HEK293 (cell line): ENCODE measurements at regions not wholly inside any gene's neighbourhood (a gene's known extent, or its start where the extent isn't known, plus 50 kb on each side); places are given as distances from the start of the nearest gene placed in this dataset.

ENCODE experiments used
- CTCF ChIA-PET: fragments of 350-600 bp; formaldehyde crosslinking; extraction: SDS; loops from one replicate; lab custom pipeline; 2021; ENCODE audit warnings: antibody characterized with exemption; lab: Yijun Ruan, JAX
- POLR2A ChIA-PET: fragments of 300-600 bp; formaldehyde crosslinking; extraction: SDS; loops from one replicate; lab custom pipeline; 2020; ENCODE audit warnings: antibody characterized with exemption, inconsistent platforms; lab: Yijun Ruan, JAX
- H3K27ac ChIP-seq: fragments of 200-500 bp; sonication (Bioruptor generic); 2 replicates; pipeline ENCODE4 v1.5.1; 2014; ENCODE audit warnings: low read depth, low read length, control low read depth, inconsistent platforms; ENCODE audit errors: extremely low read depth
- H3K36me3 ChIP-seq, 2 experiments: fragments of 200-500 bp in 1 of 2; sonication (Bioruptor generic) in 1 of 2; 1 replicate in 1 of 2; 2 replicates in 1 of 2; pipeline ENCODE4 v1.5.1; 2014 to 2017; ENCODE audit warnings: inconsistent platforms in 2 of 2, low read length in 2 of 2; ENCODE audit not compliant: control insufficient read depth in 2 of 2, insufficient read depth in 1 of 2
- H3K4me1 ChIP-seq: fragments of 200-500 bp; sonication (Bioruptor generic); 2 replicates; pipeline ENCODE4 v1.5.1; 2014; ENCODE audit warnings: mild to moderate bottlenecking, low read length, inconsistent platforms; ENCODE audit not compliant: control insufficient read depth, insufficient read depth
- H3K4me3 ChIP-seq: 2 replicates; pipeline ENCODE4 v1.5.1; 2011; ENCODE audit warnings: low read depth, mild to moderate bottlenecking, control low read depth, low read length, moderate library complexity
- H3K9me3 ChIP-seq: fragments of 200-500 bp; sonication (Bioruptor generic); 2 replicates; pipeline ENCODE4 v1.5.1; 2014; ENCODE audit warnings: low read depth, low read length, inconsistent platforms; ENCODE audit not compliant: control insufficient read depth, insufficient read depth
- KLF7 ChIP-seq: fragments of 450-650 bp; formaldehyde crosslinking; IDR thresholded peaks from 2 replicates; pipeline ENCODE4 v1.5.1; 2016; ENCODE audit warnings: missing biosample characterization, missing genetic modification characterization, borderline replicate concordance
- PRDM1 ChIP-seq: fragments of 450-650 bp; formaldehyde crosslinking; IDR thresholded peaks from 2 replicates; pipeline ENCODE4; 2016; ENCODE audit warnings: missing biosample characterization, missing genetic modification characterization
- REPIN1 ChIP-seq: fragments of 450-650 bp; formaldehyde crosslinking; IDR thresholded peaks from 2 replicates; pipeline ENCODE4 v1.5.1; 2017; ENCODE audit warnings: missing biosample characterization, missing genetic modification characterization, low read depth
- SP3 ChIP-seq: fragments of 450-650 bp; formaldehyde crosslinking; IDR thresholded peaks from 2 replicates; pipeline ENCODE4 v1.5.1; 2016; ENCODE audit warnings: missing biosample characterization, missing genetic modification characterization
- ZBTB8A ChIP-seq: fragments of 450-650 bp; formaldehyde crosslinking; IDR thresholded peaks from 2 replicates; pipeline ENCODE4 v1.5.1; 2016; ENCODE audit warnings: missing biosample characterization, missing genetic modification characterization
- ZFHX2 ChIP-seq: fragments of 450-650 bp; formaldehyde crosslinking; conservative IDR thresholded peaks from 2 replicates; pipeline ENCODE4 v1.5.1; 2016; ENCODE audit warnings: missing biosample characterization, missing genetic modification characterization
- ZNF223 ChIP-seq: fragments of 450-650 bp; formaldehyde crosslinking; IDR thresholded peaks from 2 replicates; pipeline ENCODE4 v1.5.1; 2016; ENCODE audit warnings: missing biosample characterization, missing genetic modification characterization
- ZNF26 ChIP-seq: fragments of 450-650 bp; formaldehyde crosslinking; IDR thresholded peaks from 2 replicates; pipeline ENCODE4 v1.5.1; 2016; ENCODE audit warnings: missing biosample characterization, missing genetic modification characterization
- ZNF266 ChIP-seq: fragments of 450-650 bp; formaldehyde crosslinking; IDR thresholded peaks from 2 replicates; pipeline ENCODE4 v1.5.1; 2016; ENCODE audit warnings: missing biosample characterization, missing genetic modification characterization, low read depth
- ZNF274 ChIP-seq, 2 experiments: fragments of 200-500 bp in 1 of 2; fragments of 450-650 bp in 1 of 2; sonication (Bioruptor generic) in 1 of 2; formaldehyde crosslinking in 1 of 2; IDR thresholded peaks; 2 replicates each; pipeline versions ENCODE4 v1.5.1 to v1.6.1; 2014 to 2016; ENCODE audit warnings: borderline replicate concordance in 1 of 2, inconsistent platforms in 1 of 2, low read length in 1 of 2, missing biosample characterization in 1 of 2, missing genetic modification characterization in 1 of 2
- ZNF362 ChIP-seq: fragments of 450-650 bp; formaldehyde crosslinking; IDR thresholded peaks from 2 replicates; pipeline ENCODE4 v1.5.1; 2016; ENCODE audit warnings: missing biosample characterization, missing genetic modification characterization
- ZNF433 ChIP-seq: fragments of 450-650 bp; formaldehyde crosslinking; IDR thresholded peaks from 2 replicates; pipeline ENCODE4 v1.5.1; 2016; ENCODE audit warnings: missing biosample characterization, missing genetic modification characterization, low read depth
- ZNF449 ChIP-seq: fragments of 450-650 bp; formaldehyde crosslinking; IDR thresholded peaks from 2 replicates; pipeline ENCODE4 v1.5.1; 2017; ENCODE audit warnings: missing biosample characterization, mild to moderate bottlenecking, missing genetic modification characterization, moderate library complexity
- ZNF473 ChIP-seq: fragments of 450-650 bp; formaldehyde crosslinking; IDR thresholded peaks from 2 replicates; pipeline ENCODE4 v1.5.1; 2017; ENCODE audit warnings: missing biosample characterization, missing genetic modification characterization
- ZNF488 ChIP-seq: fragments of 450-650 bp; formaldehyde crosslinking; IDR thresholded peaks from 2 replicates; pipeline ENCODE4 v1.5.1; 2016; ENCODE audit warnings: missing biosample characterization, missing genetic modification characterization
- ZNF530 ChIP-seq: fragments of 450-650 bp; formaldehyde crosslinking; IDR thresholded peaks from 2 replicates; pipeline ENCODE4 v1.5.1; 2016; ENCODE audit warnings: low read depth, missing biosample characterization, missing genetic modification characterization
- ZNF549 ChIP-seq: fragments of 450-650 bp; IDR thresholded peaks from 2 replicates; pipeline ENCODE4 v1.5.1; 2018; ENCODE audit warnings: missing biosample characterization, missing genetic modification characterization, mild to moderate bottlenecking, inconsistent platforms, moderate library complexity
- ZNF558 ChIP-seq: fragments of 450-650 bp; formaldehyde crosslinking; IDR thresholded peaks from 2 replicates; pipeline ENCODE4 v1.5.1; 2016; ENCODE audit warnings: missing biosample characterization, missing genetic modification characterization
- ZNF600 ChIP-seq: fragments of 450-650 bp; formaldehyde crosslinking; IDR thresholded peaks from 2 replicates; pipeline ENCODE4 v1.5.1; 2016; ENCODE audit warnings: missing biosample characterization, missing genetic modification characterization
- ZNF639 ChIP-seq: fragments of 450-650 bp; formaldehyde crosslinking; IDR thresholded peaks from 2 replicates; pipeline ENCODE4 v1.5.1; 2016; ENCODE audit warnings: missing biosample characterization, missing genetic modification characterization
- ZNF776 ChIP-seq: fragments of 450-650 bp; formaldehyde crosslinking; IDR thresholded peaks from 2 replicates; pipeline ENCODE4 v1.5.0; 2017; ENCODE audit warnings: missing biosample characterization, missing genetic modification characterization, borderline replicate concordance
- ZNF777 ChIP-seq: fragments of 450-650 bp; formaldehyde crosslinking; IDR thresholded peaks from 2 replicates; pipeline ENCODE4 v1.5.1; 2017; ENCODE audit warnings: missing biosample characterization, missing genetic modification characterization, borderline replicate concordance
- ZNF791 ChIP-seq: fragments of 450-650 bp; formaldehyde crosslinking; IDR thresholded peaks from 2 replicates; pipeline ENCODE4 v1.5.1; 2016; ENCODE audit warnings: missing biosample characterization, missing genetic modification characterization
- ZSCAN4 ChIP-seq: fragments of 450-650 bp; formaldehyde crosslinking; IDR thresholded peaks from 2 replicates; pipeline ENCODE4 v1.5.1; 2017; ENCODE audit warnings: missing biosample characterization, missing genetic modification characterization

GRCh38 chr17:79203016-79203415 is 128.4 kb downstream of the ENGASE start:
- TF ChIP-seq SP3 (no peak), ZNF223 (tag by site-specific recombination) (no peak), ZNF558 (tag by site-specific recombination) (no peak), ZBTB8A (tag by site-specific recombination) (no peak), ZNF777 (tag by site-specific recombination) (no peak), ZNF549 (no peak), ZNF26 (tag by site-specific recombination) (no peak), ZNF266 (tag by site-specific recombination) (no peak)
- ChIA-PET CTCF (interaction anchor here (1.5 kb wide), 1 partner anchor 15 kb away, joined by 4 read pairs; no protein-coding TSS in a partner anchor), POLR2A (no interaction called here)
- H3K9me3 ChIP-seq: no peaks in the 10 kb centered on the region
- H3K36me3 ChIP-seq: no peaks in the 10 kb centered on the region
- H3K4me3 ChIP-seq: no peak overlapping the region
- H3K4me1 ChIP-seq: no peaks in the 10 kb centered on the region
- no peak overlapping the region for H3K27ac ChIP-seq

- TF ChIP-seq REPIN1 (tag by site-specific recombination) (no peak), ZNF600 (tag by site-specific recombination) (no peak), ZNF791 (tag by site-specific recombination) (no peak), ZNF488 (tag by site-specific recombination) (no peak), ZNF449 (tag by site-specific recombination) (no peak), ZNF776 (tag by site-specific recombination) (no peak), PRDM1 (no peak), ZNF473 (tag by site-specific recombination) (no peak)
- no peaks in the 10 kb centered on the region for H3K36me3 ChIP-seq
- ChIA-PET POLR2A (no interaction called here), CTCF (interaction anchor here (1.5 kb wide), 1 partner anchor 15 kb away, joined by 4 read pairs; no protein-coding TSS in a partner anchor)
- no peak overlapping the region for H3K4me3 ChIP-seq
- H3K27ac ChIP-seq: no peak overlapping the region
- H3K4me1 ChIP-seq: no peaks in the 10 kb centered on the region
- H3K9me3 ChIP-seq: no peaks in the 10 kb centered on the region
Observed at GRCh38 chr17:79202480-79202879, 127.9 kb downstream of the ENGASE start.

- ChIA-PET CTCF (interaction anchor here (0.9 to 1.5 kb wide), 2 partner anchors 14 to 156 kb away, joined by 3 to 4 read pairs; no protein-coding TSS in a partner anchor), POLR2A (no interaction called here)
- no peak for TF ChIP-seq ZNF530
- no peak for TF ChIP-seq ZNF433 (tag by site-specific recombination)
- TF ChIP-seq ZSCAN4 (tag by site-specific recombination): no peak
- TF ChIP-seq ZNF362: no peak
- TF ChIP-seq ZNF274 (IDR thresholded peaks at IDR 0.05; ENCODE audit: low read length): no peak
- no peak for TF ChIP-seq ZNF274 (tag by site-specific recombination; IDR thresholded peaks at IDR 0.05; ENCODE audit: borderline replicate concordance)
- no peak for TF ChIP-seq ZNF639 (tag by site-specific recombination)
- no peak for TF ChIP-seq KLF7 (tag by site-specific recombination)
- peak; percentile 69 for TF ChIP-seq ZFHX2 (tag by site-specific recombination)
Observed at GRCh38 chr17:79201536-79202227, 127.1 kb downstream of the ENGASE start.

More at GRCh38 chr17:79201536-79202227, 127.1 kb downstream of the ENGASE start:
- no peaks in the 10 kb centered on the region for H3K36me3 ChIP-seq
- no peak overlapping the region for H3K4me3 ChIP-seq
- no peak overlapping the region for H3K27ac ChIP-seq
- no peaks in the 10 kb centered on the region for H3K4me1 ChIP-seq
- H3K9me3 ChIP-seq: no peaks in the 10 kb centered on the region
